ENCODE measurements at regions not wholly inside any gene's neighbourhood (a gene's known extent, or its start where the extent isn't known, plus 50 kb on each side); places are given as distances from the start of the nearest gene placed in this dataset.

DNA sequence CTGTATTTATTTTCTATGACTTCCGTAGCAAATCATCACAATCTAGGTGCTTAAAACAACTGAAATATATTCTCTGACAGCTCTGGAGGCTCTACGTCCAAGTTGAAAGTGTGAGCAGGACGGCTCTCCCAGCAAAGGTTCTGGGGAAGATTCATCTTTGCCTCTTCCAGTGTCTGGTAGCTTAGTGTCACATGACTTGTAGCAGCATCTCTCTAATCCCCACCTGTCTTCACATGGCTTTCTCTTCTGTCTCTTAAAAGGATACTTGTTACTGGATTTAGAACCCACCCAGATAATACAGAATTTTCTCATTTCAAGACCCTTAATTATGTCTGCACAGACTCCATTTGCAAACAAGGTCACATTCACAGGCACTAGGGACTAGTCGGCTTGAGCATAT, 687.7 kb upstream of the RBFOX1 start:
- Histone ChIP-seq H3K79me2 (ENCODE audit: low read length) (no peaks in the 10 kb centered on the region), H3K27ac (ENCODE audit: low read length) (no peak overlapping the region), H3K9ac (ENCODE audit: low read length) (no peak overlapping the region), H4K20me1 (ENCODE audit: insufficient read depth, low read length) (no peaks in the 10 kb centered on the region), H3K27me3 (ENCODE audit: low read depth, low read length) (0 out of 2 replicates have a peak, but pooled peaks cover 4% of the 10 kb centered on the region), H3K4me3 (ENCODE audit: low read length) (no peak overlapping the region), H3K36me3 (replicated peaks; ENCODE audit: low read depth, low read length) (no peaks in the 10 kb centered on the region), H3K4me1 (ENCODE audit: low read length) (no peaks in the 10 kb centered on the region), H3K9me3 (ENCODE audit: insufficient read depth, low read length) (no peaks in the 10 kb centered on the region), H3K4me2 (ENCODE audit: low read length) (no peak overlapping the region), H2AFZ (ENCODE audit: low read depth, low read length) (no peak overlapping the region)
- TF ChIP-seq EZH2phosphoT487 (IDR thresholded peaks at IDR 0.05; ENCODE audit: low read depth) (no peak), CTCF (IDR thresholded peaks at IDR 0.05; ENCODE audit: low read depth, low read length) (no peak)

DNA sequence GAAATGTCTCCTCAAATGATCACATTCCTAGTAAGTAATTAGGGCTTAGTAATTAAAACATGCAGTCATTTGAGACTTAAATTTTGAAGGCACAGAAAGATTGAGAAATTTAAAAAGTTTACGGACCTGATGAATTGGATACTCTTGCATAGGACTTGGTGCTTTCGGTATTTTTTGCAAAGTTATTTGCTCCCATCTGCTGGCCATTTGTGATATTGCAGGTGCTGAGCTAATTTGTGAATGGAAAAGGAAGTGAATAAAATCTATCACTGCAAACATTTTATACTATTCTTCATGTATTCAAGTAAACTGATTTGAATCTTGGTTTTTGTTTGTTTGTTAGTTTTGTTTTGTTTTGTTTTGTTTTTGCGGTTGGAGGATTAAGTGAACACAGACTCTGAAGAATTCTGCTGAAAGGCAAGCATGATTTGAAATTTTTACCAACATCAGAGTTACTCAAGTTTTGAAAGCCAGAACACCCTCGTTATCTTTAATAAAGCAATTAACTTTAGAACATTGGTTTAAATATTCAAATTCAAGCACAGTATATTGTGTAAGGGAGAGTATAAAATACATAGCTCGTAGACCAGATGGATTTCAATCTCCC, 689.5 kb upstream of the RBFOX1 start:
- H3K4me1 ChIP-seq (ENCODE audit: low read length), result no peaks in the 10 kb centered on the region
- no peak overlapping the region for H3K9ac ChIP-seq (ENCODE audit: low read length)
- no peaks in the 10 kb centered on the region for H3K79me2 ChIP-seq (ENCODE audit: low read length)
- no peaks in the 10 kb centered on the region for H4K20me1 ChIP-seq (ENCODE audit: insufficient read depth, low read length)
- H3K4me3 ChIP-seq (ENCODE audit: low read length), result no peak overlapping the region
- no peaks in the 10 kb centered on the region for H3K36me3 ChIP-seq (replicated peaks; ENCODE audit: low read depth, low read length)
- 0 out of 2 replicates have a peak, but pooled peaks cover 4% of the 10 kb centered on the region for H3K27me3 ChIP-seq (ENCODE audit: low read depth, low read length)
- no peak overlapping the region for H3K27ac ChIP-seq (ENCODE audit: low read length)
- no peak overlapping the region for H2AFZ ChIP-seq (ENCODE audit: low read depth, low read length)
- H3K4me2 ChIP-seq (ENCODE audit: low read length), result no peak overlapping the region
- TF ChIP-seq CTCF (IDR thresholded peaks at IDR 0.05; ENCODE audit: low read depth, low read length) (peak; percentile 81), EZH2phosphoT487 (IDR thresholded peaks at IDR 0.05; ENCODE audit: low read depth) (no peak)
- no peaks in the 10 kb centered on the region for H3K9me3 ChIP-seq (ENCODE audit: insufficient read depth, low read length)

GRCh38 chr16:6642271-6642670, 690.4 kb upstream of the RBFOX1 start:
- Histone ChIP-seq H4K20me1 (ENCODE audit: insufficient read depth, low read length) (no peaks in the 10 kb centered on the region), H3K9ac (ENCODE audit: low read length) (no peak overlapping the region), H3K79me2 (ENCODE audit: low read length) (no peaks in the 10 kb centered on the region), H3K9me3 (ENCODE audit: insufficient read depth, low read length) (no peaks in the 10 kb centered on the region), H3K27ac (ENCODE audit: low read length) (no peak overlapping the region), H3K36me3 (replicated peaks; ENCODE audit: low read depth, low read length) (no peaks in the 10 kb centered on the region), H3K4me1 (ENCODE audit: low read length) (no peaks in the 10 kb centered on the region), H2AFZ (ENCODE audit: low read depth, low read length) (no peak overlapping the region), H3K4me3 (ENCODE audit: low read length) (no peak overlapping the region), H3K27me3 (ENCODE audit: low read depth, low read length) (0 out of 2 replicates have a peak, but pooled peaks cover 4% of the 10 kb centered on the region), H3K4me2 (ENCODE audit: low read length) (no peak overlapping the region)
- no peak for TF ChIP-seq EZH2phosphoT487 (IDR thresholded peaks at IDR 0.05; ENCODE audit: low read depth)
- no peak for TF ChIP-seq CTCF (IDR thresholded peaks at IDR 0.05; ENCODE audit: low read depth, low read length)

DNA sequence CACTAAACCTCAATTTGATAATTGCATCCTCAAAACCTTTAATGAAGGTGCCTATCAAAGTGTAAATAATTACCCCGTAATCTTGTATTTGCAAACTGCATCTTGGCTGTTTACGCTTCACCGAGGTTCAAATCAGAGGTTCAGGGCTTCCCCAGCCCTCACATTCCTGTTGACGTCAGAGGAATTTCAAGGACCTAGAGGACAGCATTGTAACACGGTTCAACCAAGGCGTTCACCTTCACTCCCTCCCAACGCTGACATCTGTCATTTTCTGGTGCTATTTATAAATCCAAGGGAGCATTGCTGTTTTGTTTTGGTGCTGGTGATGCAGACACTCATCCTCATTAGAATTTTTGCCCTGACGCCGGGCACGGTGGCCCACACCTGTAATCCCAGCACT, 691.6 kb upstream of the RBFOX1 start:
- Histone ChIP-seq H3K9ac (ENCODE audit: low read length) (no peak overlapping the region), H3K79me2 (ENCODE audit: low read length) (no peaks in the 10 kb centered on the region), H4K20me1 (ENCODE audit: insufficient read depth, low read length) (no peaks in the 10 kb centered on the region), H3K27ac (ENCODE audit: low read length) (no peak overlapping the region), H2AFZ (ENCODE audit: low read depth, low read length) (no peak overlapping the region), H3K4me1 (ENCODE audit: low read length) (no peaks in the 10 kb centered on the region), H3K9me3 (ENCODE audit: insufficient read depth, low read length) (no peaks in the 10 kb centered on the region), H3K36me3 (replicated peaks; ENCODE audit: low read depth, low read length) (no peaks in the 10 kb centered on the region), H3K4me3 (ENCODE audit: low read length) (no peak overlapping the region), H3K27me3 (ENCODE audit: low read depth, low read length) (0 out of 2 replicates have a peak, but pooled peaks cover 4% of the 10 kb centered on the region), H3K4me2 (ENCODE audit: low read length) (no peak overlapping the region)
- no peak for TF ChIP-seq CTCF (IDR thresholded peaks at IDR 0.05; ENCODE audit: low read depth, low read length)
- TF ChIP-seq EZH2phosphoT487 (IDR thresholded peaks at IDR 0.05; ENCODE audit: low read depth), result no peak
